A673 (cell line): ENCODE measurements at regions not wholly inside any gene's neighbourhood (a gene's known extent, or its start where the extent isn't known, plus 50 kb on each side); places are given as distances from the start of the nearest gene placed in this dataset.

Source experiments
- CTCF ChIP-seq: fragments of 300-800, 200-600 bp; sonication (generic); conservative IDR thresholded peaks from 2 replicates; pipeline ENCODE4 v1.5.1; 2017; ENCODE audit warnings: low read depth, mild to moderate bottlenecking, antibody characterized with exemption, low read length, moderate library complexity, mixed read lengths
- EZH2 ChIP-seq: fragments of 200-600 bp; sonication (generic); IDR thresholded peaks from 2 replicates; pipeline ENCODE4 v1.6.1; 2017; ENCODE audit warnings: borderline replicate concordance, low read depth, mild to moderate bottlenecking, mixed read lengths, antibody characterized with exemption, low read length; ENCODE audit not compliant: poor library complexity, severe bottlenecking

- no peak for TF ChIP-seq CTCF
- no peak for TF ChIP-seq EZH2
Measured at GRCh38 chr4:125550769-125551168, 236.0 kb downstream of the FAT4 start.
